ENCODE measurements at regions not wholly inside any gene's neighbourhood (a gene's known extent, or its start where the extent isn't known, plus 50 kb on each side); places are given as distances from the start of the nearest gene placed in this dataset.

DNA sequence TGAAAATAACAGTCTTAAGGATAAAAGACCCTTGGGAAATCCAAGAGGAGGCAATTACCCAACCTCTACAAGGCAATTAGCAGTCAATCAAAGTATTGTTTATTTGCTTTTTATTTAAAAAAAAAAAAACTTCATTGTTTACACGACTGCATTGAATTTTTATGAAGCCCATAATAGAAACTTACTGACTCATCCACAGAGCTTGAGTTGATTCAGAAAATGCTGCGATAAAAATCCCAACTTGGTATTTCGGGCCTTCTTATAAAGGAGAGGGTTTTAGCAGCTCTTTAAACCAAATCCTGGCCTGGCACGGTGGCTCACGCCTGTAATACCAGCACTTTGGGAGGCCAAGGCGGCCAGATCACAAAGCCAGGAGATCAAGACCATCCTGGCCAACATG lies 69.2 kb upstream of the PALS2 start:
- ATAC-seq = no peak
- TF ChIP-seq, protein P1, sequence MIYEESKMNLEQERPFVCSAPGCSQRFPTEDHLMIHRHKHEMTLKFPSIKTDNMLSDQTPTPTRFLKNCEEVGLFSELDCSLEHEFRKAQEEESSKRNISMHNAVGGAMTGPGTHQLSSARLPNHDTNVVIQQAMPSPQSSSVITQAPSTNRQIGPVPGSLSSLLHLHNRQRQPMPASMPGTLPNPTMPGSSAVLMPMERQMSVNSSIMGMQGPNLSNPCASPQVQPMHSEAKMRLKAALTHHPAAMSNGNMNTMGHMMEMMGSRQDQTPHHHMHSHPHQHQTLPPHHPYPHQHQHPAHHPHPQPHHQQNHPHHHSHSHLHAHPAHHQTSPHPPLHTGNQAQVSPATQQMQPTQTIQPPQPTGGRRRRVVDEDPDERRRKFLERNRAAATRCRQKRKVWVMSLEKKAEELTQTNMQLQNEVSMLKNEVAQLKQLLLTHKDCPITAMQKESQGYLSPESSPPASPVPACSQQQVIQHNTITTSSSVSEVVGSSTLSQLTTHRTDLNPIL (CRISPR knock-in tag; IDR thresholded peaks at IDR 0.05; ENCODE audit: low read depth) = no peak
- TF ChIP-seq TCF4 (CRISPR knock-in tag; IDR thresholded peaks at IDR 0.05; ENCODE audit: borderline replicate concordance) (no peak), ZC3H10 (CRISPR knock-in tag; IDR thresholded peaks at IDR 0.05) (no peak), ZNF8 (CRISPR knock-in tag; IDR thresholded peaks at IDR 0.05) (no peak), ESRRG (CRISPR knock-in tag; IDR thresholded peaks at IDR 0.05) (no peak), ARNTL (CRISPR knock-in tag; IDR thresholded peaks at IDR 0.05; ENCODE audit: borderline replicate concordance, low read depth) (no peak), ISL1 (CRISPR knock-in tag; IDR thresholded peaks at IDR 0.05) (no peak), BACH2 (CRISPR knock-in tag; IDR thresholded peaks at IDR 0.05; ENCODE audit: borderline replicate concordance) (no peak), TOX (CRISPR knock-in tag; IDR thresholded peaks at IDR 0.05; ENCODE audit: borderline replicate concordance) (no peak)
- TF ChIP-seq, protein P2, sequence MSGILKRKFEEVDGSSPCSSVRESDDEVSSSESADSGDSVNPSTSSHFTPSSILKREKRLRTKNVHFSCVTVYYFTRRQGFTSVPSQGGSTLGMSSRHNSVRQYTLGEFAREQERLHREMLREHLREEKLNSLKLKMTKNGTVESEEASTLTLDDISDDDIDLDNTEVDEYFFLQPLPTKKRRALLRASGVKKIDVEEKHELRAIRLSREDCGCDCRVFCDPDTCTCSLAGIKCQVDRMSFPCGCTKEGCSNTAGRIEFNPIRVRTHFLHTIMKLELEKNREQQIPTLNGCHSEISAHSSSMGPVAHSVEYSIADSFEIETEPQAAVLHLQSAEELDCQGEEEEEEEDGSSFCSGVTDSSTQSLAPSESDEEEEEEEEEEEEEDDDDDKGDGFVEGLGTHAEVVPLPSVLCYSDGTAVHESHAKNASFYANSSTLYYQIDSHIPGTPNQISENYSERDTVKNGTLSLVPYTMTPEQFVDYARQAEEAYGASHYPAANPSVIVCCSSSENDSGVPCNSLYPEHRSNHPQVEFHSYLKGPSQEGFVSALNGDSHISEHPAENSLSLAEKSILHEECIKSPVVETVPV (CRISPR knock-in tag; IDR thresholded peaks at IDR 0.05) = no peak

DNA sequence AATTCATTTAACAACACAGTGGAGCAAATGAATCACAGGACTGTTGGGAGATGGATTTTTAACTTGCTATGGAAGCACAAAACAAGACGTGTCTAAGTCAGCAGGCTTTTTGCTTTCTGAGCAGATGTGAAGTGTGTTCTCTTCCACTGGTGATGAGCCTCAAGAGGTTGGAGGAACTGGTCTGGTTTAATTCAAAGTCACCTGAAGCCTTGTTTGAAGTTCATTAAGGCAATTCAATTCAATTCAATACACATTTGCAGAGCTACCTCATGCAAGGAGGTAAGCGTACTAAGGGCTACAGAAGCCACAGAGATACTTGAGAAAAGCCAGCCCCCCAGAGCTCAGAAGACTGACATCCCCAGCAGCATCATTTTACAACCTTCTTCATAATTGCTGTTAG lies 68.4 kb upstream of the PALS2 start:
- no peak for TF ChIP-seq RARB (CRISPR knock-in tag; IDR thresholded peaks at IDR 0.05)
- TF ChIP-seq, protein P2 (CRISPR knock-in tag; IDR thresholded peaks at IDR 0.05) = no peak
- TF ChIP-seq ZNF8 (CRISPR knock-in tag; IDR thresholded peaks at IDR 0.05) = no peak
- TF ChIP-seq ZFP3 (CRISPR knock-in tag; IDR thresholded peaks at IDR 0.05) = no peak
- TF ChIP-seq, protein P3, sequence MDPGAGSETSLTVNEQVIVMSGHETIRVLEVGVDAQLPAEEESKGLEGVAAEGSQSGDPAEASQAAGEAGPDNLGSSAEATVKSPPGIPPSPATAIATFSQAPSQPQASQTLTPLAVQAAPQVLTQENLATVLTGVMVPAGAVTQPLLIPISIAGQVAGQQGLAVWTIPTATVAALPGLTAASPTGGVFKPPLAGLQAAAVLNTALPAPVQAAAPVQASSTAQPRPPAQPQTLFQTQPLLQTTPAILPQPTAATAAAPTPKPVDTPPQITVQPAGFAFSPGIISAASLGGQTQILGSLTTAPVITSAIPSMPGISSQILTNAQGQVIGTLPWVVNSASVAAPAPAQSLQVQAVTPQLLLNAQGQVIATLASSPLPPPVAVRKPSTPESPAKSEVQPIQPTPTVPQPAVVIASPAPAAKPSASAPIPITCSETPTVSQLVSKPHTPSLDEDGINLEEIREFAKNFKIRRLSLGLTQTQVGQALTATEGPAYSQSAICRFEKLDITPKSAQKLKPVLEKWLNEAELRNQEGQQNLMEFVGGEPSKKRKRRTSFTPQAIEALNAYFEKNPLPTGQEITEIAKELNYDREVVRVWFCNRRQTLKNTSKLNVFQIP (CRISPR knock-in tag; IDR thresholded peaks at IDR 0.05; ENCODE audit: borderline replicate concordance, low read depth) = no peak
- no peak for TF ChIP-seq TOX (CRISPR knock-in tag; IDR thresholded peaks at IDR 0.05; ENCODE audit: borderline replicate concordance)
- TF ChIP-seq OSR1 (CRISPR knock-in tag; IDR thresholded peaks at IDR 0.05) = no peak
- TF ChIP-seq PPARA (CRISPR knock-in tag; IDR thresholded peaks at IDR 0.05; ENCODE audit: borderline replicate concordance) = no peak
- TF ChIP-seq BACH2 (CRISPR knock-in tag; IDR thresholded peaks at IDR 0.05; ENCODE audit: borderline replicate concordance) = no peak
- TF ChIP-seq TCF4 (CRISPR knock-in tag; IDR thresholded peaks at IDR 0.05; ENCODE audit: borderline replicate concordance) = no peak
- ATAC-seq = no peak

DNA sequence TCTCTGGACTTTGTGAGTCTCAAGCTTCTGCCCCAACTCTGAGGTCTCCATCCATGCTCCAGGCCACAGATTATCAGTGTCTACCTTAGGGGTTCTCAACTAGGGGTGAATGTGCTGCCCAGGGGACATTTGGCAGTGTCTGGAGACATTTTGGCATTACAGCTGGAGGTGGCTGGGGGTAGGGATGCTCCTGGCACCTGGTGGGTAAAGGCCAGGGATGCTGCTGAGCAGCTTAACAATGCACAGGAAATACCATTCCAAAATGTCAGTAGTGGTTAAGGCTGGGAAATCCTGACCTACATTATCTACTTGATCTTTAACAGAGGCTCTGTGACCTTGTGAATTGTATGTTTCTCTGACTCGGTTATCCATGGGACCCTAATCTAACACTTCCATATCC lies 67.3 kb upstream of the PALS2 start:
- no peak for ATAC-seq
- TF ChIP-seq ZNF8 (CRISPR knock-in tag; IDR thresholded peaks at IDR 0.05) (no peak), ISL1 (CRISPR knock-in tag; IDR thresholded peaks at IDR 0.05) (no peak), CSDC2 (CRISPR knock-in tag; IDR thresholded peaks at IDR 0.05) (no peak), GLIS3 (CRISPR knock-in tag; IDR thresholded peaks at IDR 0.05) (no peak), ZFP3 (CRISPR knock-in tag; IDR thresholded peaks at IDR 0.05) (no peak), ARNTL (CRISPR knock-in tag; IDR thresholded peaks at IDR 0.05; ENCODE audit: borderline replicate concordance, low read depth) (no peak), TOX (CRISPR knock-in tag; IDR thresholded peaks at IDR 0.05; ENCODE audit: borderline replicate concordance) (no peak), ZNF565 (CRISPR knock-in tag; conservative IDR thresholded peaks at IDR 0.05; ENCODE audit: low read depth) (no peak)
- TF ChIP-seq, protein P3 (CRISPR knock-in tag; IDR thresholded peaks at IDR 0.05; ENCODE audit: borderline replicate concordance, low read depth) = no peak
- TF ChIP-seq, protein P1 (CRISPR knock-in tag; IDR thresholded peaks at IDR 0.05; ENCODE audit: low read depth) = no peak
- TF ChIP-seq, protein P4, sequence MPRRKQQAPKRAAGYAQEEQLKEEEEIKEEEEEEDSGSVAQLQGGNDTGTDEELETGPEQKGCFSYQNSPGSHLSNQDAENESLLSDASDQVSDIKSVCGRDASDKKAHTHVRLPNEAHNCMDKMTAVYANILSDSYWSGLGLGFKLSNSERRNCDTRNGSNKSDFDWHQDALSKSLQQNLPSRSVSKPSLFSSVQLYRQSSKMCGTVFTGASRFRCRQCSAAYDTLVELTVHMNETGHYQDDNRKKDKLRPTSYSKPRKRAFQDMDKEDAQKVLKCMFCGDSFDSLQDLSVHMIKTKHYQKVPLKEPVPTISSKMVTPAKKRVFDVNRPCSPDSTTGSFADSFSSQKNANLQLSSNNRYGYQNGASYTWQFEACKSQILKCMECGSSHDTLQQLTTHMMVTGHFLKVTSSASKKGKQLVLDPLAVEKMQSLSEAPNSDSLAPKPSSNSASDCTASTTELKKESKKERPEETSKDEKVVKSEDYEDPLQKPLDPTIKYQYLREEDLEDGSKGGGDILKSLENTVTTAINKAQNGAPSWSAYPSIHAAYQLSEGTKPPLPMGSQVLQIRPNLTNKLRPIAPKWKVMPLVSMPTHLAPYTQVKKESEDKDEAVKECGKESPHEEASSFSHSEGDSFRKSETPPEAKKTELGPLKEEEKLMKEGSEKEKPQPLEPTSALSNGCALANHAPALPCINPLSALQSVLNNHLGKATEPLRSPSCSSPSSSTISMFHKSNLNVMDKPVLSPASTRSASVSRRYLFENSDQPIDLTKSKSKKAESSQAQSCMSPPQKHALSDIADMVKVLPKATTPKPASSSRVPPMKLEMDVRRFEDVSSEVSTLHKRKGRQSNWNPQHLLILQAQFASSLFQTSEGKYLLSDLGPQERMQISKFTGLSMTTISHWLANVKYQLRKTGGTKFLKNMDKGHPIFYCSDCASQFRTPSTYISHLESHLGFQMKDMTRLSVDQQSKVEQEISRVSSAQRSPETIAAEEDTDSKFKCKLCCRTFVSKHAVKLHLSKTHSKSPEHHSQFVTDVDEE (CRISPR knock-in tag; IDR thresholded peaks at IDR 0.05) = no peak
